H9 (cell line): ENCODE measurements at regions not wholly inside any gene's neighbourhood (a gene's known extent, or its start where the extent isn't known, plus 50 kb on each side); places are given as distances from the start of the nearest gene placed in this dataset.

Source experiments
- DNase-seq: peaks from one replicate; pipeline ENCODE4 v3.0.0-alpha.2; 2017
- H2AFZ ChIP-seq: one replicate; pipeline ENCODE4 v1.6.1; 2013; ENCODE audit warnings: mild to moderate bottlenecking, low read length, control low read depth, moderate library complexity
- H2AK5ac ChIP-seq: 2 replicates; pipeline ENCODE4 v1.6.1; 2013; ENCODE audit warnings: low read length, control low read depth, mixed read lengths; ENCODE audit not compliant: insufficient read length
- H2BK120ac ChIP-seq: one replicate; pipeline ENCODE4 v1.6.1; 2013; ENCODE audit warnings: low read depth, mild to moderate bottlenecking, low read length, control low read depth, inconsistent platforms; ENCODE audit not compliant: poor library complexity, severe bottlenecking
- H2BK12ac ChIP-seq: 2 replicates; pipeline ENCODE4 v1.6.1; 2013; ENCODE audit warnings: low read length, control low read depth, mixed read lengths, low read depth; ENCODE audit not compliant: insufficient read length
- H2BK15ac ChIP-seq: 2 replicates; pipeline ENCODE4 v1.6.1; 2013; ENCODE audit warnings: low read depth, low read length, control low read depth
- H2BK20ac ChIP-seq: one replicate; pipeline ENCODE4 v1.6.1; 2013; ENCODE audit warnings: low read depth, mild to moderate bottlenecking, low read length, control low read depth, inconsistent platforms; ENCODE audit not compliant: poor library complexity, severe bottlenecking
- H2BK5ac ChIP-seq: 2 replicates; pipeline ENCODE4 v1.6.1; 2013; ENCODE audit warnings: low read length, control low read depth, mixed read lengths; ENCODE audit not compliant: insufficient read length
- H3K14ac ChIP-seq: 2 replicates; pipeline ENCODE4 v1.6.1; 2013; ENCODE audit warnings: low read length, control low read depth; ENCODE audit not compliant: insufficient read depth
- H3K18ac ChIP-seq: 2 replicates; pipeline ENCODE4 v1.6.1; 2013; ENCODE audit warnings: low read depth, mild to moderate bottlenecking, mixed read lengths, low read length, control low read depth; ENCODE audit not compliant: insufficient read length
- H3K23ac ChIP-seq: 2 replicates; pipeline ENCODE4 v1.6.1; 2013; ENCODE audit warnings: low read length, control low read depth, mixed read lengths, low read depth; ENCODE audit not compliant: insufficient read length
- H3K23me2 ChIP-seq: 2 replicates; pipeline ENCODE4 v1.6.1; 2013; ENCODE audit warnings: low read depth, mild to moderate bottlenecking, mixed read lengths, low read length, control low read depth; ENCODE audit not compliant: insufficient read length, poor library complexity, severe bottlenecking
- H3K27ac ChIP-seq: 2 replicates; pipeline ENCODE4 v1.5.1; 2013; ENCODE audit warnings: low read length, control low read depth, mixed read lengths, low read depth; ENCODE audit not compliant: insufficient read length
- H3K27me3 ChIP-seq: 2 replicates; pipeline ENCODE4 v1.6.1; 2013; ENCODE audit warnings: low read length, control low read depth, inconsistent platforms; ENCODE audit not compliant: insufficient read depth
- H3K4ac ChIP-seq: 2 replicates; pipeline ENCODE4 v1.6.1; 2013; ENCODE audit warnings: low read depth, mild to moderate bottlenecking, control low read depth, inconsistent platforms, low read length, moderate library complexity
- H3K4me1 ChIP-seq: 2 replicates; pipeline ENCODE4 v1.6.1; 2013; ENCODE audit warnings: low read length, control low read depth, inconsistent platforms; ENCODE audit not compliant: insufficient read depth
- H3K4me2 ChIP-seq: 2 replicates; pipeline ENCODE4 v1.6.1; 2013; ENCODE audit warnings: low read length, control low read depth, mixed read lengths; ENCODE audit not compliant: insufficient read length, insufficient read depth
- H3K56ac ChIP-seq: 2 replicates; pipeline ENCODE4 v1.6.1; 2013; ENCODE audit warnings: low read depth, mild to moderate bottlenecking, mixed read lengths, low read length, control low read depth; ENCODE audit not compliant: insufficient read length
- H3K79me1 ChIP-seq: 2 replicates; pipeline ENCODE4 v1.6.1; 2013; ENCODE audit warnings: low read depth, mild to moderate bottlenecking, moderate library complexity, low read length, control low read depth, inconsistent platforms; ENCODE audit not compliant: insufficient read depth, poor library complexity, severe bottlenecking
- H3K79me2 ChIP-seq: 2 replicates; pipeline ENCODE4 v1.6.1; 2013; ENCODE audit warnings: low read length, control low read depth, inconsistent platforms; ENCODE audit not compliant: insufficient read depth
- H3K9ac ChIP-seq: 2 replicates; pipeline ENCODE4 v1.6.1; 2013; ENCODE audit warnings: low read length, control low read depth, mixed read lengths; ENCODE audit not compliant: insufficient read length; ENCODE audit errors: extremely low read depth
- H3K9me3 ChIP-seq: one replicate; pipeline ENCODE4 v1.6.1; 2013; ENCODE audit warnings: low read depth, low read length, inconsistent platforms; ENCODE audit not compliant: control insufficient read depth
- H3T11ph ChIP-seq: one replicate; pipeline ENCODE4 v1.6.1; 2013; ENCODE audit warnings: mild to moderate bottlenecking, low read length, control low read depth, inconsistent platforms
- H4K20me1 ChIP-seq: one replicate; pipeline ENCODE4 v1.6.1; 2013; ENCODE audit not compliant: control insufficient read depth, insufficient read length, insufficient read depth
- H4K5ac ChIP-seq: 2 replicates; pipeline ENCODE4 v1.6.1; 2013; ENCODE audit warnings: low read depth, mild to moderate bottlenecking, mixed read lengths, low read length, control low read depth; ENCODE audit not compliant: insufficient read length
- H4K8ac ChIP-seq: replicated peaks from 2 replicates; pipeline ENCODE4 v1.6.1; 2013; ENCODE audit warnings: low read length, control low read depth, mixed read lengths, low read depth; ENCODE audit not compliant: insufficient read length
- H4K91ac ChIP-seq: 2 replicates; pipeline ENCODE4 v1.6.1; 2013; ENCODE audit warnings: low read depth, mild to moderate bottlenecking, moderate library complexity, mixed read lengths, low read length, control low read depth; ENCODE audit not compliant: insufficient read length
- H3K27ac Mint-ChIP-seq, 3 experiments: 2 replicates in 2 of 3; 3 replicates in 1 of 3; pipeline ENCODE4 v1.8.0; 2020 to 2021; ENCODE audit warnings: mixed read lengths in 3 of 3, mild to moderate bottlenecking in 1 of 3, moderate library complexity in 1 of 3
- H3K27me3 Mint-ChIP-seq: 2 replicates; pipeline ENCODE4 v1.8.0; 2021; ENCODE audit warnings: low read depth, mild to moderate bottlenecking, moderate library complexity, mixed read lengths
- H3K36me3 Mint-ChIP-seq, 3 experiments: 2 replicates in 2 of 3; 3 replicates in 1 of 3; pipeline ENCODE4 v1.8.0; 2020 to 2021; ENCODE audit warnings: low read depth in 3 of 3, mixed read lengths in 3 of 3; ENCODE audit not compliant: insufficient read depth in 1 of 3
- H3K4me1 Mint-ChIP-seq, 2 experiments: 2 replicates each; pipeline ENCODE4 v1.8.0; 2020; ENCODE audit warnings: mixed read lengths in 2 of 2
- H3K4me3 Mint-ChIP-seq, 2 experiments: 2 replicates in 1 of 2; 3 replicates in 1 of 2; pipeline ENCODE4 v1.8.0; 2020 to 2021; ENCODE audit warnings: mild to moderate bottlenecking in 2 of 2, mixed read lengths in 2 of 2, moderate library complexity in 1 of 2
- H3K9me3 Mint-ChIP-seq, 2 experiments: 2 replicates in 1 of 2; 3 replicates in 1 of 2; pipeline ENCODE4 v1.8.0; 2020; ENCODE audit warnings: mild to moderate bottlenecking in 2 of 2, mixed read lengths in 2 of 2, moderate library complexity in 1 of 2
- CTCF ChIP-seq: fragments of 200-600 bp; sonication (generic); conservative IDR thresholded peaks from 3 replicates; pipeline ENCODE4 v1.8.0; 2021; ENCODE audit warnings: antibody characterized with exemption, mild to moderate bottlenecking
- WGBS: extraction: QIAGEN DNeasy Blood & Tissue Kit; methylation state at CpG from one replicate; pipeline ENCODE4 v1.1.7; 2013; ENCODE audit warnings: missing lambda C conversion rate, low lambda C conversion rate, mixed read lengths; ENCODE audit not compliant: insufficient read length; ENCODE audit errors: extremely low coverage; 5-methylcytosine and 5-hydroxymethylcytosine counted together

- no peaks in the 10 kb centered on the region for H3K27me3 ChIP-seq
- H3T11ph ChIP-seq: no peak overlapping the region
- no peaks in the 10 kb centered on the region for H4K20me1 ChIP-seq
- H4K5ac ChIP-seq: no peak overlapping the region
- no CpG with 5 or more reads among the region's 1 CpG for WGBS
- no peak overlapping the region for H3K4me2 ChIP-seq
- H2AFZ ChIP-seq: no peak overlapping the region
- peaks cover 8% of the 10 kb centered on the region; the same call in 1 of the 2 replicates for H3K27me3 Mint-ChIP-seq
- H3K27ac Mint-ChIP-seq: no peak overlapping the region
- no peak overlapping the region for H3K4me3 Mint-ChIP-seq
- H2AK5ac ChIP-seq: no peak overlapping the region
- peaks cover 10 to 12% of the 10 kb centered on the region in 2 experiments; a peak in 4 of 5 replicates for H3K9me3 Mint-ChIP-seq
- peaks cover 0 to 8% (median 2%) of the 10 kb centered on the region in 3 experiments; a peak in 3 of 7 replicates for H3K36me3 Mint-ChIP-seq
- H2BK5ac ChIP-seq: no peak overlapping the region
- no peak overlapping the region for H3K4ac ChIP-seq
- no peak for TF ChIP-seq CTCF
- no peak overlapping the region for H3K23ac ChIP-seq
- H2BK12ac ChIP-seq: no peak overlapping the region
- no peak overlapping the region for H2BK120ac ChIP-seq
- H2BK20ac ChIP-seq: no peak overlapping the region
- no peak overlapping the region for H3K27ac ChIP-seq
- no peaks in the 10 kb centered on the region for H3K79me2 ChIP-seq
- H4K8ac ChIP-seq: no peak overlapping the region
- H3K23me2 ChIP-seq: no peaks in the 10 kb centered on the region
- H3K9me3 ChIP-seq: no peaks in the 10 kb centered on the region
- H4K91ac ChIP-seq: no peak overlapping the region
- H3K4me1 ChIP-seq: no peaks in the 10 kb centered on the region
- no peaks in the 10 kb centered on the region for H3K79me1 ChIP-seq
- no peak overlapping the region for H3K18ac ChIP-seq
- DNase-seq: no peak
- H3K56ac ChIP-seq: no peak overlapping the region
- no peaks in the 10 kb centered on the region for H3K4me1 Mint-ChIP-seq
- no peak overlapping the region for H3K9ac ChIP-seq
- H2BK15ac ChIP-seq: no peak overlapping the region
- H3K14ac ChIP-seq: no peak overlapping the region
Observed at GRCh38 chr7:91710881-91711280, 169.6 kb downstream of the MTERF1 start.
